HUES48 (cell line): ENCODE measurements at regions not wholly inside any gene's neighbourhood (a gene's known extent, or its start where the extent isn't known, plus 50 kb on each side); places are given as distances from the start of the nearest gene placed in this dataset.

ENCODE experiments used
- H3K27ac ChIP-seq: one replicate; pipeline ENCODE4 v1.7.0; 2013; ENCODE audit warnings: low read depth, low read length, inconsistent platforms
- H3K27me3 ChIP-seq: 2 replicates; pipeline ENCODE4 v1.6.1; 2013; ENCODE audit warnings: mild to moderate bottlenecking, low read length; ENCODE audit not compliant: control insufficient read depth, insufficient read depth
- H3K36me3 ChIP-seq: 2 replicates; pipeline ENCODE4 v1.6.1; 2013; ENCODE audit warnings: low read length; ENCODE audit not compliant: control insufficient read depth, insufficient read depth
- H3K4me1 ChIP-seq: 2 replicates; pipeline ENCODE4 v1.6.1; 2013; ENCODE audit warnings: mild to moderate bottlenecking, low read length; ENCODE audit not compliant: control insufficient read depth, insufficient read depth
- H3K4me3 ChIP-seq: 2 replicates; pipeline ENCODE4 v1.5.1; 2013; ENCODE audit warnings: mild to moderate bottlenecking, low read depth, low read length
- H3K9ac ChIP-seq: 2 replicates; pipeline ENCODE4 v1.6.1; 2013; ENCODE audit warnings: mild to moderate bottlenecking, low read depth, low read length, moderate library complexity
- H3K9me3 ChIP-seq: 2 replicates; pipeline ENCODE4 v1.6.1; 2013; ENCODE audit warnings: low read length; ENCODE audit not compliant: control insufficient read depth, insufficient read depth

DNA sequence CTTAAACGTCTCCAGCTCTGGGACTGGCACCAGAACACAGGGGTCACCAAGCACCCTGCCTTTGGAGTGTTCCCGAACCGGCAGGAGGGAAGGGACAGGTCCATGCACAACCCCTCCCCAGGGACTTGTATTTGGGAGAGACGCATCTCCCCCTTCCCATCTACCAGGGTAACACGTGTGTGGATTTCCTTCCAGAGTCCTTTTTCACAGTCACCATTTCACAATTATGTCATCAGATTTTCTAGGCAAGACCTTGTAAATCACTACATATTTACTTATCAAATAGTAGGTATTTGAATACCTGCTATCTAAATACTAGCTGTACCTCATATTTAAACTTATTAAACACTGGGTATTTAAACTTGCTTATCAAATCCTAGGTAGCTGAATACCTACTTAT lies 57.4 kb upstream of the AJAP1 start:
- no peaks in the 10 kb centered on the region for H3K27me3 ChIP-seq
- H3K9me3 ChIP-seq, result no peaks in the 10 kb centered on the region
- no peak overlapping the region for H3K4me3 ChIP-seq
- H3K36me3 ChIP-seq, result no peaks in the 10 kb centered on the region
- H3K9ac ChIP-seq, result no peak overlapping the region
- no peaks in the 10 kb centered on the region; the same call in 1 of the 2 replicates for H3K4me1 ChIP-seq
- no peak overlapping the region for H3K27ac ChIP-seq

- Histone ChIP-seq H3K27me3 (no peaks in the 10 kb centered on the region), H3K27ac (no peak overlapping the region), H3K4me1 (no peaks in the 10 kb centered on the region; the same call in 1 of the 2 replicates), H3K36me3 (no peaks in the 10 kb centered on the region), H3K9ac (no peak overlapping the region), H3K9me3 (no peaks in the 10 kb centered on the region), H3K4me3 (no peak overlapping the region)
Measured at GRCh38 chr1:4598561-4598960, 55.8 kb upstream of the AJAP1 start.

- Histone ChIP-seq H3K4me1 (no peaks in the 10 kb centered on the region; the same call in 1 of the 2 replicates), H3K27ac (no peak overlapping the region), H3K9ac (no peak overlapping the region), H3K4me3 (no peak overlapping the region), H3K36me3 (no peaks in the 10 kb centered on the region), H3K27me3 (no peaks in the 10 kb centered on the region), H3K9me3 (no peaks in the 10 kb centered on the region)
Measured at GRCh38 chr1:4599521-4599920, 54.9 kb upstream of the AJAP1 start.

GRCh38 chr1:4599951-4600481 lies 54.4 kb upstream of the AJAP1 start:
- H3K27ac ChIP-seq, result no peak overlapping the region
- no peaks in the 10 kb centered on the region for H3K27me3 ChIP-seq
- no peaks in the 10 kb centered on the region for H3K36me3 ChIP-seq
- H3K4me1 ChIP-seq, result no peaks in the 10 kb centered on the region; the same call in 1 of the 2 replicates
- H3K4me3 ChIP-seq, result no peak overlapping the region
- no peak overlapping the region for H3K9ac ChIP-seq
- H3K9me3 ChIP-seq, result no peaks in the 10 kb centered on the region

DNA sequence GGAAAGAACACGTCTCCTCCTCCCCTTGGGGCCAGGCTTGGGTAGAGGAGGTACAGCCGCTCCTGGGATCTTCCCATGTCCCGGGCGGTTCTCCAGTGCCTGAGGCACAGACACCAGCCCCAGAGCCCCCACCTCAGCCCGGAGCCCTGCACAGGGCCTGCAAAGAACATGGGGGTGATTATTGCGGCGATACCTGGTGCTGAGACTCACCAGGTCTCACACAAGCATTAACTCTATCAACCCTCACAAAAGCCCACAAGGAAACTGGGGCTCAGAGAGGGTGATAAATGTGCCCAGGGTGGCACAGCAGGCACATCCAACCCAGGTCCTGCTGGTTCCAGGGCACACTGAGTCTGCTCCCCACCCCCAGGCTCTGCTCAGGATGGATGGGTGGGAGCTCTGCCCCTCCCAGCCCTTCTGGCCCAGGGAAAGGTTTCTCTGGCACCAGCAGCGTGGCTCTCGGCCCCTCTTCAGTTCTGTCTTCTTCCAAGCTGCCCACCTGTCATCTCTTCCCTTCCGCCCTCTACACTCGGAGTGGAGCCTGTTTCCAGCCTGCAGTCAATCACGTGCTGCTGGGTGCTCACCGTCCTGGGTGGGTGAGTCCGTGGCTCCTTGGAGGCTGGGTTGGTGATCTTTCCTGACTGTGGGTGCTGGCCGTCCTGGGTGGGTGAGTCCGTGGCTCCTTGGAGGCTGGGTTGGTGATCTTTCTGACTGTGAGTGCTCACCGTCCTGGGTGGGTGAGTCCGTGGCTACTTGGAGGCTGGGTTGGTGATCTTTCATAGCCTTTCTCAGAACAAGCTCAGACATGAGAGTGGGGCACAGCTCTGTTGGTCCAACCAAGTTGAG lies 53.6 kb upstream of the AJAP1 start:
- no peaks in the 10 kb centered on the region; the same call in 1 of the 2 replicates for H3K9me3 ChIP-seq
- H3K27ac ChIP-seq, result no peak overlapping the region
- H3K4me1 ChIP-seq, result no peaks in the 10 kb centered on the region; the same call in 1 of the 2 replicates
- H3K4me3 ChIP-seq, result no peak overlapping the region
- H3K9ac ChIP-seq, result no peak overlapping the region
- H3K36me3 ChIP-seq, result no peaks in the 10 kb centered on the region
- no peaks in the 10 kb centered on the region for H3K27me3 ChIP-seq

GRCh38 chr1:4601941-4602340 lies 52.5 kb upstream of the AJAP1 start:
- H3K4me3 ChIP-seq, result no peak overlapping the region
- no peaks in the 10 kb centered on the region; the same call in 1 of the 2 replicates for H3K9me3 ChIP-seq
- H3K27ac ChIP-seq, result no peak overlapping the region
- H3K4me1 ChIP-seq, result no peaks in the 10 kb centered on the region; the same call in 1 of the 2 replicates
- H3K36me3 ChIP-seq, result no peaks in the 10 kb centered on the region
- H3K9ac ChIP-seq, result no peak overlapping the region
- H3K27me3 ChIP-seq, result no peaks in the 10 kb centered on the region

- Histone ChIP-seq H3K27me3 (no peaks in the 10 kb centered on the region), H3K9me3 (no peaks in the 10 kb centered on the region; the same call in 1 of the 2 replicates), H3K9ac (no peak overlapping the region), H3K36me3 (no peaks in the 10 kb centered on the region), H3K4me1 (no peaks in the 10 kb centered on the region; the same call in 1 of the 2 replicates), H3K27ac (no peak overlapping the region), H3K4me3 (no peak overlapping the region)
Measured at GRCh38 chr1:4602462-4603294, 51.7 kb upstream of the AJAP1 start.

DNA sequence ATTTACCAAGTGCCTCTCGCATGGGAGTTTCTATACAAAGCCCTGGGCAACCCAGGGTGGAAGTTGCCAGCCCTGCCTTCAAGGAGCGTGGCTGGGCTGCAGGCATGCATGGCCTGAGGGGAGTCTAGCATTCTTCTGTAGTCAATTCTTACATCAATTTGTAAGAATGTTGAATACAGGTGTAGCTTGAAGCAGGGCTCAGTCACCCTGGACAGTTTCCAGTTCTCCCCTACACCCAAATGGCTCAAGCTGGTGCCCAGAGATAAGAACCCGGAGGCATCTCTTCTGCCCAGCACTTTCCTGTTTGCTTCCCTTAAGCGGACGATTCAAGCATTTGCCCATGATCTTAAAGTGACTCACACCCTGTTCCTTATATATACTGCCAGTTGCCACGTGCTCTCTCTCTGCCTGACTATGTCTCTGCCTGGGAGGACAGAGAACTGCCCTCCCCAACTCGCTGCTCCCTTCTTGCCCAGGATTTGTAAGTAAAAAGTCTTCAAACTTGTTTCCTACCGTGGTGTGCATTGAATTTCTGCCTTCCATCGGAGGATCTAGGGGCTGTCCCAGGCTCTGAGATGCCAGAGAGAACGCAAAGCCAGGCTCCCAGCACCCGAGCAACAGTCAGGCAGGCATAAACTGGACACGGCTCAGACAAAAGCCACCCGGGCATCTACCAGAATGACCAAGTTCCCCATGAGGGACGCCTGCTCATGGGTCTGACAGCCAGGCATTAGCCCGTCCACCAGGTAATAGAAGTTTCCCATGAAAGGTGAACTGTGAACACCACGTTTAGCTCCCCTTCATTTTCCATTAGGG lies 50.9 kb upstream of the AJAP1 start:
- Histone ChIP-seq H3K4me3 (no peak overlapping the region), H3K27me3 (no peaks in the 10 kb centered on the region), H3K4me1 (no peaks in the 10 kb centered on the region; the same call in 1 of the 2 replicates), H3K27ac (no peak overlapping the region), H3K9ac (no peak overlapping the region), H3K36me3 (no peaks in the 10 kb centered on the region), H3K9me3 (no peaks in the 10 kb centered on the region; the same call in 1 of the 2 replicates)
